ENCODE measurements at regions not wholly inside any gene's neighbourhood (a gene's known extent, or its start where the extent isn't known, plus 50 kb on each side); places are given as distances from the start of the nearest gene placed in this dataset.

- H3K4me3 ChIP-seq: no peak overlapping the region
- TF ChIP-seq POLR2A (IDR thresholded peaks at IDR 0.05): no peak
- TF ChIP-seq, protein P1, sequence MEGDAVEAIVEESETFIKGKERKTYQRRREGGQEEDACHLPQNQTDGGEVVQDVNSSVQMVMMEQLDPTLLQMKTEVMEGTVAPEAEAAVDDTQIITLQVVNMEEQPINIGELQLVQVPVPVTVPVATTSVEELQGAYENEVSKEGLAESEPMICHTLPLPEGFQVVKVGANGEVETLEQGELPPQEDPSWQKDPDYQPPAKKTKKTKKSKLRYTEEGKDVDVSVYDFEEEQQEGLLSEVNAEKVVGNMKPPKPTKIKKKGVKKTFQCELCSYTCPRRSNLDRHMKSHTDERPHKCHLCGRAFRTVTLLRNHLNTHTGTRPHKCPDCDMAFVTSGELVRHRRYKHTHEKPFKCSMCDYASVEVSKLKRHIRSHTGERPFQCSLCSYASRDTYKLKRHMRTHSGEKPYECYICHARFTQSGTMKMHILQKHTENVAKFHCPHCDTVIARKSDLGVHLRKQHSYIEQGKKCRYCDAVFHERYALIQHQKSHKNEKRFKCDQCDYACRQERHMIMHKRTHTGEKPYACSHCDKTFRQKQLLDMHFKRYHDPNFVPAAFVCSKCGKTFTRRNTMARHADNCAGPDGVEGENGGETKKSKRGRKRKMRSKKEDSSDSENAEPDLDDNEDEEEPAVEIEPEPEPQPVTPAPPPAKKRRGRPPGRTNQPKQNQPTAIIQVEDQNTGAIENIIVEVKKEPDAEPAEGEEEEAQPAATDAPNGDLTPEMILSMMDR (IDR thresholded peaks at IDR 0.05): no peak
- no peaks in the 10 kb centered on the region for H3K36me3 ChIP-seq (ENCODE audit: low read depth, missing control alignments)
- no peaks in the 10 kb centered on the region for H3K4me1 ChIP-seq
- no peaks in the 10 kb centered on the region for H3K27me3 ChIP-seq
- H3K27ac ChIP-seq: peak overlapping the region in 1 of 2 donors; percentile 24
- WGBS, 2 donors: 52 to 57% methylated on average over 3 to 4 of the region's 4 CpGs
- intact Hi-C loops (cut with DNase I; ENCODE audit: low total_unique reads): no loop called here
- no peaks in the 10 kb centered on the region for H3K9me3 ChIP-seq
- DNase-seq: no peak
Measured at GRCh38 chr10:44198780-44199097, 186.2 kb downstream of the CXCL12 start.

DNA sequence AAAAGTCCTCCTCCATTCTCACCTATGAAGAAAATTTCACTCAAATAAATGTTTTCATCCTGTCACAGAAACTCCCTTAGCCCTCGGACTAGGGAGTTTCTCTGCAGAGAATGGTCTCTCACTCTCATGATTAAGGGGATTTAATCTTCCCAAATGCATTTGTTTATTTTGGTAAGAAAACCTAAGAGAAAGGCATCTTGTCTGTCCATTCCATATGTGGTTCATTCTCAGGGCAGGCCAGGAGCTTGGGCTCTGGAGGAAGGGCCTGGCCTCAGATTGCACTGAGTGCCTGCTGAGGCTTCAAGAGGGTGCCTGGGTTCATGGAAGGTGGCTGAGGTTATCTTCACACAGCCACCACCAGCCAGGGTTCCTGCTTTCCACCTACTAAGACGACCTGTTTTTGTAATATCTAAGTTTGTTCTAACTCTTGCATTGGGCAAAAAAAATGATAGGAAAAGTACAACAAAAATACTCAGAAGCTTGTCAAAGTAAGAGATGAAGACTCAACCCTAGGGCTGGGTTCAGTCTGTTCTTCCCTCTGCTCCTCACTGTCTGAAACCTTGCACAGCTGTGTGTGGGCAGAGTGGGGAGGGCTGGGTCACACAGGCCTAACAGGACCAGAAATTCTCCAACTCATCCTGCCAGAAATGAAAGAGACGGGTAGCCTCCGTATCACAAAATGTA, 186.7 kb downstream of the CXCL12 start:
- WGBS, 2 donors: 50 to 84% methylated on average over 4 of the region's 4 CpGs
- Histone ChIP-seq H3K27ac (peak overlapping the region in 1 of 2 donors; percentile 24), H3K9me3 (no peaks in the 10 kb centered on the region), H3K27me3 (no peaks in the 10 kb centered on the region), H3K4me3 (no peak overlapping the region), H3K4me1 (no peaks in the 10 kb centered on the region), H3K36me3 (ENCODE audit: low read depth, missing control alignments) (no peaks in the 10 kb centered on the region)
- intact Hi-C loops (cut with DNase I; ENCODE audit: low total_unique reads): no loop called here
- no peak for DNase-seq
- TF ChIP-seq, protein P1 (IDR thresholded peaks at IDR 0.05): no peak
- no peak for TF ChIP-seq POLR2A (IDR thresholded peaks at IDR 0.05)

- Histone ChIP-seq H3K36me3 (ENCODE audit: low read depth, missing control alignments) (no peaks in the 10 kb centered on the region), H3K27ac (no peak overlapping the region), H3K4me1 (no peaks in the 10 kb centered on the region), H3K27me3 (no peaks in the 10 kb centered on the region), H3K4me3 (no peak overlapping the region), H3K9me3 (no peaks in the 10 kb centered on the region)
- intact Hi-C loops (cut with DNase I; ENCODE audit: low total_unique reads): no loop called here
- DNase-seq: no peak
- WGBS, 2 donors: 94 to 96% methylated on average over 3 of the region's 3 CpGs
- no peak for TF ChIP-seq POLR2A (IDR thresholded peaks at IDR 0.05)
- TF ChIP-seq, protein P1 (IDR thresholded peaks at IDR 0.05): no peak
Measured at GRCh38 chr10:44197646-44198045, 187.3 kb downstream of the CXCL12 start.

- Histone ChIP-seq H3K27ac (no peak overlapping the region), H3K27me3 (no peaks in the 10 kb centered on the region), H3K9me3 (no peaks in the 10 kb centered on the region), H3K4me3 (no peak overlapping the region), H3K36me3 (ENCODE audit: low read depth, missing control alignments) (no peaks in the 10 kb centered on the region), H3K4me1 (no peaks in the 10 kb centered on the region)
- TF ChIP-seq, protein P1 (IDR thresholded peaks at IDR 0.05): no peak
- intact Hi-C loops (cut with DNase I; ENCODE audit: low total_unique reads): no loop called here
- 94 to 96% methylated on average over 5 of the region's 5 CpGs for WGBS, 2 donors
- DNase-seq: no peak
Measured at GRCh38 chr10:44196336-44196735, 188.6 kb downstream of the CXCL12 start.

GRCh38 chr10:44196008-44196320, 188.9 kb downstream of the CXCL12 start:
- no peak for DNase-seq
- intact Hi-C loops (cut with DNase I; ENCODE audit: low total_unique reads): no loop called here
- WGBS, 2 donors: 83 to 89% methylated on average over 2 of the region's 2 CpGs
- no peaks in the 10 kb centered on the region for H3K27me3 ChIP-seq
- H3K27ac ChIP-seq: no peak overlapping the region
- H3K4me1 ChIP-seq: no peaks in the 10 kb centered on the region
- no peaks in the 10 kb centered on the region for H3K36me3 ChIP-seq (ENCODE audit: low read depth, missing control alignments)
- no peak overlapping the region for H3K4me3 ChIP-seq
- TF ChIP-seq, protein P1 (IDR thresholded peaks at IDR 0.05): no peak
- TF ChIP-seq POLR2A (IDR thresholded peaks at IDR 0.05): no peak
- H3K9me3 ChIP-seq: no peaks in the 10 kb centered on the region
